Activated naive CD8-positive, alpha-beta T cell treated with anti-CD3 and anti-CD28 coated beads, Interleukin-2, amount 50 U/mL, for 16 hours (primary cell): ENCODE measurements at regions not wholly inside any gene's neighbourhood (a gene's known extent, or its start where the extent isn't known, plus 50 kb on each side); places are given as distances from the start of the nearest gene placed in this dataset.

ENCODE experiments used
- DNase-seq: peaks from one replicate; pipeline ENCODE4 v3.0.0-alpha.2; 2020; ENCODE audit warnings: low read depth, low spot score

DNA sequence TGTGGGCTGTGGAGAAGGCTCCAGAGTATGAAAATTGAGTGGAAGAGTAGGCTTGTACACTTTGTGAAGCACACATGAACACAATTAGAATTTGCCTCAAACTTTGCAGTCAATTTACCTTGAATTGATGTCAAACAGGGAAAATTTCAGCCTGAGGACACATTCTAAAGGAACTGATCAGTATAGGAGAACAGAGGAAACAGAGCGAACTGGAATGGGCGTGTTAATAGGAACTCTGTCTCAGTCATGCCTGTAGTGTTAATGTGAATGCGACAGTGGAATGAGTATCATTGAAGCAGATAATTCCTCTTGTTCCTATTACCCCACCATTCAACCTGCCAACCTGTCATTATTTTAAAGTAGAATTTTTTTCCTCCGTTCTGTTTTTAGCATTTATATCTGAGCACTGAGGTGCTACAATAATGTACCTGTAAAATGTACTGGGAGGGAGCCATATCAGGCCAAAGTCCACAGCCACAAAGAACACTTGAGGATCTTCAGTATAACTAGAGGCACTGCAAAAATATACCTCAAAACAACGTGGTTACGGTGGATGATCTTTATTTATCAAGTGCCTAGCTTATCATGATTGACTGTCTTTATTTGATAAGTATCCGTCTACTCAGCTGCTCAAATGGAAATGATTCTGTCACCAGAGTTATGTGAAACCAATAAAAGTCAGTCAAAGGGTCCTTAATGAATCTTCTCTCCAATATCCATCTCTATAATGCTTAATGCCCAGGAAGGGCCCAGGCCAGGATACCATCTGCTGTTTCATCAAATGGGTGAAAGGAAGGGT, 125.3 kb upstream of the STMND1 start:
- DNase-seq = no peak

DNA sequence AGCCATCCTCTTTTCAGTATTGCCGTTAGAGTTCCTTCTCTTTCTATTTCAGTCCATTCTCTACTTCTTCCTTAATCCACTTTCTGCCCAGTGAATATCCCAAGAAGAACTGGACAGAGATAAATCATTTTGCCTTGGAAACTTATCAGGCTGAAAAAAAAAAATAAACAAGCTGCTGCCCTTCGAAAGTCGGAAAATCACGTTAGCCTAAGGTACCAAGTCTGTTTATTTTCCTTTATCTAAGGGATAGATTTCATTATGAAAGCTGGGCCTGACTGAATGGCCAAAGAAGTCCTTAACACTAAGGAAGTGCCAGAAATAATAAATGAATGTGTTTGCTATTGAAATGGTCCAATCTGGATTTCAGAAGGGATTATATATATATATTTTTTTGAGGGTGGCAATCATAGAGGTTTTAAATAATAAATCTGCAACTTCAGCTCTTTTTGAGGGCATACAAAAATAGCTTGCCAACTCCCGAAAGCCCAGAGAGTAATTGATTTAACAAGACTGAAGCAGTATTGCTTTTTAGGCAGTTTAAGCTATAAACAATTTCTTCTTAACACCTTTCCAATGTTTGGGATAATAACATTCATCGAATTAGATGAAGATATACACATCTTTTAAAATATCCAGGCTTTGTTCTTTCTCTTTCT, 127.0 kb upstream of the STMND1 start:
- no peak for DNase-seq

DNA sequence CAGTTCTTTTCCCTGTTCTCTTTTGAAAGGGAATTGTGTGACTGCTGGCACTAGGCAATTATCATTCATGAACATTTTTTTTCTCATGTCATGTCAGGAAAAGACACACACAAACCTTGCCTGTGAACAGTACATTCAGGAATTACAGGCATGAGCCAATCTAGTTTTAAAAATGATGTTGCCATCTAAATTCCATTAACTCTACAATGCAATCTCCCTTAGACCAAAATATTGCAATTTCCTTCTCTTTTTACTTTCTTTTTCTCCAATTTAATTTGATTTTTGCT, 127.5 kb upstream of the STMND1 start:
- no peak for DNase-seq

DNA sequence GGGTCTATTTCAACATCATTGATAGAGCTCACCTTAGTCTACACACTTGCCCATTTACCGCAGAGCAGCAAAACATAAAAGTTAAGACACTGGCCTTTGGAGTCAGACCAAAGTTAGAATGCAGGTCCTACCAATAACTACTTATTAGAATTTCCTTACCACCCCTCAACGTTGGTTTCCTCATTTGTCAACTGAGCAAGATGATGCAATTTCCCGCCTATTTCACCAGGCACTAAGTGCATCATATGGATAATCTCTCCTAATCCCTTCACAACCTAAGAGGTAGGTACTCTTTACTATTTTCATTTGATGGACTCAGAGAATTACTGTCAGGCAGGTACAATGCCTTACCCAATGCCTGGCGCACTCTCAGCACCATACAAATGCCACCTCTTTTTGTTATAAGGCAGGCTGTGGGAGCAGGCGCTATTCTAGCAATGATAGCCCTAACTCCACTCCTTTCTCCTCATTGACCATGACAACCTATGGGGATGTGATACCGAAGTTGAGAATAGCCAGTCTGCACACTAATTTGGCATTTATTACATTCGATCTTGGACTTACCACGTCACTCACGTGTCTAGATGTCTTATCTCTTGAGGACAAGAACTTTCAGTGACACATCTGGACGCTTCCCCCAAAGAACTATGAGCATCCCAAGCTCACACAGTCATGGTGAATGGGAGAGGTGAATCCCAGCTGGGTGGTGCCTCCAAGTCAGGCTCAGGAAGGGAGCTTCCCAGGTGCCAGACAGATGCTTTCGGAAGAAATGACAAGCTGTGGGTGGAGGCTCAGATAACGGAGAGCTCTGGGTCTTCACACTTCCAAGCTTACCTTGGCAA, 128.1 kb upstream of the STMND1 start:
- DNase-seq = no peak

DNA sequence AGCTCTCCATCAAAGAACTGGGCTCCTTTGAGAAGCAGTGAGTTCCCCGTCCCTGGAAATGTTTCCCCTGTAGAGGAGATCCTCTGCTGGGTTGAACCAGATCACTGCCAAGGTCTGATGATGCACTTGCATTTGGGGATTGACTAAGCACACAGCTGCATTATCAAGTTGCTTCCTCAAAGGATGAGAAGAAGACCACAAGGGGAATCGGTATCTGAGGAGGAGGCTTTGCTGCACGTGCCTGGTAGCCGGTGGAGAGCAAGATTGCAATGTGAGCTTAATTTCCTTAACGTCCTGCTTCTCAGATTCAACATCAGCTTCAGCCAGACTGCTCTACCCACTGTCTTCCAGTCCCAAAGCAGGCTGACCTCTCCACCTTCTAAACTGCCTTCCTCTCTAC, 128.8 kb upstream of the STMND1 start:
- DNase-seq = no peak

DNA sequence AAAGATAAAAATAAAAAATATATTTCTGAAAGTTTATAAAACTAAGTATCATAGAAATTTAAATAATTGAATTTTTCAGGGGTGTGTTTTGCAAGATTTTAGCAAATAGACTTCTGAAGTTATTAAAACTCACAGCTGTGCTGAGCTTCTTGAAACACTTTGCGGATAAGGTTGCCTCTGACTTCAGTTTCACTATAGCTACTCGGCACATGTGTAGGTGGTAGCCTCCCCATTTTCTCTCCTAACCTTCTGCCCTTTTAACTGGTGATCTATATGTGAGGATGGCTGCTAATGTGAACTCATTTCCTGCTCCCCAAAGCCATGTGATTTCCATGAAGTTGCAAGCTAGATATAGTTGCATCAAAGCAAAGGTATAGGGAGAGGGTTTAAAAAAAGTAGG, 129.3 kb upstream of the STMND1 start:
- DNase-seq = no peak

DNA sequence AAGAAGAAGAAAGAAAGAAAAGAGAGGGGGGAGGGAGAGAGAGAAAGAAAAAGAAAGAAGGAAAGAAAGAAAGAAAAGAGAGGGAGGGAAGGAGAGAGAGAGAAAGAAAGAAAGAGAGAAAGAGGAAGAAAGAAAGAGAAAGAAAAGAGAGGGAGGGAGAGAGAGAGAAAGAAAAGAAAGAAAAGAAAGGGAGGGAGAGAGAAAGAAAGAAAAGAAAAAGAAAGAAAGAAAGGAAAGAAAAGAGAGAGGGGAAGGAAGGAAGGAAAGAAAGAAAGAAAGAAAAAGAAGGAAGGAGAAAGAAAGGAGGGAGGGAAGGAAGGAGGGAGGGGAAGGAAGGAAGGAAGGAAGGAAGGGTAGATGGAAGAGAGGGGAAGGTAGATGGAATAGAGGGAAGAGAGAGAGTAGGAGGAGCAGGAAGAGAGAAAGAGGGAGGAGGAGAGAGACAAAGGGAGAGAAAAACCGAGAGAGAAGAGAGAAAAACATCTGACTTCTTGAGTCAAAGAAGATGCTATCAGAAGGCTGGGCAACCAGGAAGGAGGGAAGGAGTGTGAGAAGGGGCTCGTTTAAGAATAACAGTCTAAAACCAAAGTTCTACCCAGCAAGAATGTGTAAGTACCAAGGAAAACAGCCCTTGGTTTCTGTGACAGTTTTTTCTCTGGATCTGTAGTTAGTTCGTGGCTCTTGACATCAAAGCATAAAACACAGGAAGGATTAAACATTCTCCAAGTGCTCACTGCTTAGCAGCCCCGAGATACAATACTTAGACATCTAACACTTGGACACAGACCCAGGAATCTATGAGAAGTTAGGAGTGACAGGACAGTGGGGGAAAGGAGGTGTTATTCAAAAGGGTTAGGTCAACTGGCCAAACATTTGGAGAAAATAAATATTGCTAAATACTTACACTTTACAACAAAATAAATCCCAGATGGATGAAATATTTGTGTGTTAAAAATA, 131.9 kb upstream of the STMND1 start:
- no peak for DNase-seq

DNA sequence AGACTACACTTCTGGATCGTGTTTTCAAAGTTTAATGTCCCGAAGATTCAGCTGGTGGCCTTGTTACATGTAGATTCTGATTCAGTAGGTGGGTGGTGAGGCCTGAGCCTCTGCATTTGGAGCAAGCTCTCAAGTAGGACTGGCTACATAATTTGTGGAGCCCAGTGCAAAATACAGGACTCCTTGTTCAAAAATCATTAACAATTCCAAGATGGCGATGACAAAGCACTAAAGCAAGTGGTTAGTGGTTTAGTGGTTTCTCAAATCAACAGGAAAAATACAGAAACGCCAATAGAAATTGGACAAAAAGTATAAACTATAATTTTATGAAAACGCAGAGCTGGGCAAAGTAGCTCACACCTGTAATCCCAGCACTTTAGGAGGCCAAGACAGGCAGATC, 133.7 kb upstream of the STMND1 start:
- DNase-seq = no peak

DNA sequence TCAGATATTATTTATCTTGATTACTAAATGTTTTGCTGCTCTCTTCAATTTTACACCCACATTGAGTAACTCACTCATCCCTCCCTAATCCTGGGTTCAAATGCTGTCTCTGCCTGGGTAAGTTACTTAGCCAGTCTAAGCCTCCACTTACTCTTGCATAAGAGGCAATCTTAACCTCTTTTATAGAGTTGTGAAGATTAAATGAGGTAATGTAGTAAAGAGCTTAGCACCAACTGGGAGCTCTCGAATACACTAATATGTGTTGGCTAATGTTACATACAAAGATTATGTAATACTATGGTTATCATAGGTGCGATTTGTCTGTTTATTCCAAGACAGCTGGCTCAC, 134.4 kb upstream of the STMND1 start:
- DNase-seq = no peak

DNA sequence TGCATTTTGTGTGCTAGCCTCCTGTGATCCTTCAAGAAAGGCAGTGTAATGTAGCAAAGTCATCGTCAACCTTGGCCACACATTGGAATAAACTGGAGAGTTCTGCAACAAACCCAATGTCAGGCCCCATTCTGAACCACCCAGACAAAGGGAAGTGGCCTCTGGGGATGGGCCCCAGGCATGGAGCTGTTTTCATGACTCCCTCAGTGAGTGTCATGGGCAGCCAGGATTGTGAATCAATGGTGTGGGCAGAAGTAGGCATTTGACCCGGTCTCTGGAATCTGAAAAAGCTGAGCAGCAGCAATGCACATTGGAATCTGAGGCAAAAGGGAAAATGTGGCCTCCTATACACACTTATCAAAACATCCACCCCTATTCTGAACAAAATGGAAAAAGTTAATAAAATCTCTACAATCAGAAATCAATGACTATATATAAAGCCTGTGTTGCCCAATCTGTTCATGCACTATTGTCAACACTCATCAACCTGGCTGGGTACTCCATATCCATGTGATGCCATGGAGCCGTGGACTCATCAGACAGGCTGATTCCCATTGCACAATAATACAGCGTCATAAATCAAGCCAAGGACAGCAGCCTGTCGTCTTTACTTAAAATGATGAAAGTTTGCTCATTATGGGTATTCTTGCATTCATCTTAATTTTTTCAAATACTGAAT, 134.9 kb upstream of the STMND1 start:
- no peak for DNase-seq

DNA sequence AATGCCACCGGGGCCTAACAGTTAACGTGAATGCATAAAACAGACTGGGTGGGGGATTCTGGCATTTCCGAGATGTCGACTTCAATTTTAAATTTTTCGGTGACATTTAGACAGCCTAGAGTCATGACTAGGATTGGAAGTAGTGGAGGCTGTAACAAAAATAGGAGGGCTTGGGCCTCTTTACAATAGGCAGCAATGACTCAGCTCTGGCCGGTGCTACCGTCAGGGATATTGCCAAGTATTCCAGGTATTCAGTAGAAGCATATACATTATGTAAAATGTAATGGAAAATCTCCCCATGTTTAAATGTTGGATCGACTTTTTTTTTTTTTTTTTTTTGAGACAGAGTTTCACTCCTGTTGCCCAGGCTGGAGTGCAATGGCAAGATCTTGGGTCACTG, 136.2 kb upstream of the STMND1 start:
- no peak for DNase-seq

DNA sequence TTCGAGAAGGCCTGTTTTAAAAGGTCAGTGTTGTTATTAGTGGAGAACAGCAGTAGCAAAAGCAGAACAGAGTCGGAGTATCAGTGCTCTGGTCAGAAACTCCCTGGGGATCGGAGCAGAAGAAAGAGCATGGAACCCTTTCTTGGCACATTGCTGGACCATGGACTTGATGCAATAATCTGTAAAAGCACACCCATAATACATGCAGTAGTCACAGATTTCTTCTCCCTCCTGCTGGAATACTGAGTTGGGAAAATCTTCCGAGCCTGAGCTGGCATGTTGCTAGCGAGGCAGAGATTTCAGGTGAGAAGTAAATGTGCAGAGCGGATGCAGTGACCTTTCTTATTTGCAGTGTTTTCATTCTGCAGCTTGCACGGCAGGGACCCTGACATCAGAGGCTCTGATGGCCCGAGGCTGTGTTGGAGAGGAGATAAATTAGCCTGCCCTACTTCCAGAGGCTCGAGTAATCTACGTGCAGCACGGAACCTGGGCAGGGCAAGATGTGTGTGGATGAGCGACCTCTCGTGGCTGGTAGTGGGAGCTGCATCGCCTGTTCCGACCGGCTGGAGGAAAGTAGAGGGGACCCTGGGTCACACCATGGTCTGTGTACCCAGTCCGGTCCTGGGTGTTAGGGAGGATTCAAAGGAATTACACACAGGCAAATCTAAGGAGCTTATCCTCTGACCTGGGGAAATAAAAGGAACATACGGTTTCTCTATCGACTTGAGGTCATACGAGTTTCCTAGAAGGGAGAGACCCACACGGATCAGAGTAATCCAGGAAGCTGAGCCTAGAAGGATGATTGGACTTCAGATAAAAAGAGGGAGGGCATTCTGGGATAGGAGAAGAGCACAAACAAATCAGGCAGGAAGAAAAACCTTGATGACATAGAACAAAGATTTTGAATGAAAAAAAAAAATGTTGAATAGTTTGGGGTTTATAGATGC, 137.0 kb upstream of the STMND1 start:
- peak; percentile 37 for DNase-seq

DNA sequence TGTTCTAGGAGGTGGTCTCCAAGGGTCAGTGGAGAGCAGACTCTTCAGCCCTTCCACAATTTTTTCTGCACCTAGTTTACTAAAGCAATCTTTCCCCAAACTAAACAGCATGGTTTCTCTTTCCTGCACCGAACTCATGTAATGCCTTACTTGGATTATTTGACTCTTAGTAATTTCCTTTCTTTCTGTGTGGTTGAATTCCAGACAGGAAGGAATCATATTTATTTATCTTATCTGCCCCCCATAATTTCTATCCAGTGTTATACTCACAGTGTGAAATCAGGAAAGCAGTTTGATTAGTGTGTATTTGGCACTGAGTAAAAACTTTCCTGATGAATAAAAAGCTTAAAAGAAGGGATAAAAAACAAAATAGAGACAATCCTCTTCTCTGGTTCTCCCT, 140.3 kb upstream of the STMND1 start:
- DNase-seq = no peak

DNA sequence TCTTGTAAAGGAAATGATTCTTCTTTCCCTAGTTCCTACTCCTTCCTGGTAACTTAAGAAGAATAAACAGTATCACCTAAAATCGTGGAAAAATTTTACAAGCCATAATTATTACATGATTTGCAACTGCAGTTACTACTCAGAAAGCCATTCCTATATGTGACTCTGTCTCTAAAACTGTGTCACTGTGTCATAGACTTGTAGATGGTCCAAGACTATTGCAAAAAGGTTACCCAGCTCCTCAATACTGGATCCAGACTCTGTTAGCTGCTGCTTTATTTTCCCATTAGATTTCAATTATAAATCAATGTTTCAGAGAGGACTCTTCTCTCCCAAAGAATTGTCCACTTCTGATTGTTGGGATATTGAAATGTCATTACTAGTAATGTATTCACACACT, 142.1 kb upstream of the STMND1 start:
- no peak for DNase-seq

DNA sequence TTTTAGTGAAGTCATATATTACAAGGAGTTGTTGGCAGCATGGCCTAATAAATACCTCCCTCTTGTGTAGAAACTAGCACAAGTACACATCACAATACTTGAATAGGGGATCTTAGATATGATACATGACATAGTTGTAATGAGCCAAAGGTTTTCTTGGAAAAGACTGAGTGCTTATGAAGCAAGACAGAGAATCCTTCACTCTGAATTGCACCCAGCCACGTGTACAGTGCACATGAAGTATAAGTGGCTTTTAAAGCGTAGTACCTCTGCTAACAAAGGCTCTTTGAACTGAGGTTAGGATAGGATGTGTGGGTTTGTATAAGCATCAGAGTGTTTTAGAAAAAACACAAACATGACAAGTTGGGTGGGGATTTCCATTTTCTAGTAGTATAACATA, 145.5 kb upstream of the STMND1 start:
- no peak for DNase-seq

DNA sequence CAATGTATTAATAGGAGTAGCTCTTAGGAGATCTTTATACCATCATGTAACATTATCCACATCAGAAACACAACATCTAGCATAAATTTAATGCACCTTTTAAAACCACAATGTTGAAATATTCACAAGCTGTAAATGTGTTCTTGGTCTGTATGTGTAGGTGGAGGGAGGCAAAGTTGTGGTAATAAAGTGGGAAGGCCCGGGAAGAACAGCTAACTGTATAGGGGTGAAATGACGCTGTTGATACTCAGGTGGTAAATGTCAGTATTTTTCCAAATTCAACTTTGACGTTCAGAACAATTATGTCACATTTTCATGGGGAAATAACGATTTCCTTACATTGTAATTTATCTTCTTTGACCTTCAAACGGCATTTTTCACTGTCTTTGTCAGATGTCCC, 146.0 kb upstream of the STMND1 start:
- DNase-seq = no peak

DNA sequence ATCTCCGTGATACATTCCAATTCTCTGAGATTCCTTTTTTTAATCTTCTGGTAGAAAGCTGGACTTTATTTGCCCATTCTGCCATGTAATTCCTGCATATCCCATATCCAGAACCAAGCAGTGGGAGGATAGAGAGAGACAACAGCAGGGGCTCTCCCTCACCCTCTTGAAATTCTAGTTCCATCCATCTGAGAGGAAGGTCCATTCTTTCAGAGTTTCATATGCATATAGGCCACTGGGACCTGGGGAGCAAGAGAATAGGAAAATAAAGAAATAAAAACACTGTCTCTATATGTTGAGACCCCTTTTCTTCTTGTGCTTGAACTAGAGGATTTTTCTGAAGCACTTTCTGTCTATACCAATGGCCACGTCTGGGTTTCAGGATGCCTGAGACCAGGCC, 147.9 kb upstream of the STMND1 start:
- DNase-seq = no peak

DNA sequence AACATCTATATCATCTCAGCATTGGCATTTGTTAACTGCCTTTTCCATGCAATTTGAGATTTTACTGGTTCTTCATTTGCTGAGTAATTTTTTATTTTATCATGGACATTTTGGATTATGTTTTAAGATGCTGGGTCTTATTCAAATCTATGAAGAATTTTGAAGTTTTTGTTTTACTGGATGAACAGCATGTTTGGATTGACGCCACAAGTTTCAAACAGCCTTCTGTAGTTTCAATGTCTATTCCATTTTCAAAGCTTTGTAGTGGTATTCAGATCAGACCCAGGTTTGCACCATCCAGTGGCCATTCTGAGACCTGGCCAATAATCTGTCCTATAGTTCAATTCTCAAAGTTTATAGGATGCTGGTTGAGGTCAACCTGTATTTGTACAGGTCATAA, 148.4 kb upstream of the STMND1 start:
- no peak for DNase-seq

DNA sequence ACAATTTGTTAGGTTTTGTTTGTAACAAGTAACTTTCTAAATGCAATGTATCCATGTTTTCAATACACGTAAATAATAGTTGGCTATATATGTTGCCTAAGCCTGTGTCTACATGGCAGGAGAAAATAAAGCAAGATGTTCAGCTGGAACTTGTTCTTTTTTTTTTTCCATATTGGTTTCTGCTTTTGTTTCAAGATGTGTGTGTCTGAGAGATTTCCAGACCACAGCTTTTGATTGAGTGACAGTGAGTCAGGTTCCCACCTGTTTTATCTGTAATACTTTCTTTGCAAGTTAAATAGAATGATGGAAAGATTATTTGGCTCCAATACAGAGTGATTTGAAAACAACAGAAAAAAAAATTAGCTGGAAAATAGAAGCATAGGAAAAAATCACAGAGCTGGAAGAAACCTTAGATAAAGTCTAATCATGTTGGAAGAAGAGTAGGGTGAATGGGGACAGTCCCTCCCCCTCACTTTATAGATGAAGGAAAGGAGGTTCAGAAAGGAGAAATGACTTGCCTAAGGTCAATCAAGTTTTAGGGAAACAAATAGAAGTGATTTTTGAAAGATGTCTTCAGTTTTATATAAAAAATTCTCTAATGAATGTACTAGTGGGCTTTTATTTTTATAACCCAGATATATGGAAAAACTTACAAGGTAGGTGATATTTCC, 150.9 kb upstream of the STMND1 start:
- no peak for DNase-seq

DNA sequence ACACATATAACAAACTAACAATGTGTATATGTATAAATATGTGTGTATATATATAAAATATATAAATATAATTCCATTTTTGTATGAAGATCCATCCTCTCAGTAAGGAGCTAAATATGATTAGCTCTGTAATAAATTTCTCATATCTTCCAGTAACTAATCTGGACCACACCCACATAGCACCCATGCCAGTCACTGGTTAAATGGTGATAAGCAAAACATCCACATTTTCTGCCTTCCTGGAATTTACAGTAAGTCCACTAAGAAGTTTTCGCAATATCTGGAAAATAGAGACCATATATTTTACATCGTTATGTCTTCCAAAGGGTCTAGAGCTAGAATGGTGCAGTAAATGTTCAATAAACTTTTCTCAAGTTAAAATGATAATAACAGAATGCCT, 151.5 kb upstream of the STMND1 start:
- DNase-seq = no peak
